ENCODE measurements at regions not wholly inside any gene's neighbourhood (a gene's known extent, or its start where the extent isn't known, plus 50 kb on each side); places are given as distances from the start of the nearest gene placed in this dataset.

DNA sequence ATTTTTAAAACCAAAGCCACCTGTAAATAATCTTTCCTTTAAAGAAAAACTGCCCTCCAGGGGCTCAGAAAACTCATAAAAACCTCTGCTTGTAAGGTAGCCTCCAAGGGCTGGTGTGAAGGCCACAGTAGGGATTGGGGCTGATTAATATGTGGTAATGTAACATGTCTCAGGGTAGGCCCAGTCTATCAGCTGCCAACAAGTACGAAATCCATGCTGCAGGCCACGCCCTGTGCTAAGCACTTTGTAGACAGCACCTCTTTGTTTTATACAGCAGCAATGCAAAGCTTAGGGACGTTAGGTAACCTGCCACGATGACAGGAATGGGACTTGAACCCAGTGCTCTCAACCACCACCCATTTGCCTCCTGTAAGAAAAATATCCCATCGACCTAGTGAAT is 65.6 kb upstream of the PRICKLE2 start:
- ChIA-PET CTCF (no interaction called here), POLR2A (ENCODE audit: low non-redundant PET) (no interaction called here)
- no peaks in the 10 kb centered on the region for H3K9me3 ChIP-seq (ENCODE audit: low read depth, low read length, poor library complexity, severe bottlenecking)
- no peaks in the 10 kb centered on the region for H3K27me3 ChIP-seq (replicated peaks; ENCODE audit: insufficient read depth, low read depth, low read length, poor library complexity)
- no peak for DNase-seq (ENCODE audit: low spot score)
- BruUV-seq (replicated peaks): no TSS peak
- intact Hi-C loops (cut with micrococcal nuclease; ENCODE audit: unreplicated experiment): no loop called here
- no peaks in the 10 kb centered on the region for H3K36me3 ChIP-seq (ENCODE audit: insufficient read depth, low read length, poor library complexity, severe bottlenecking)
- H3K27ac ChIP-seq (ENCODE audit: low read depth, low read length, poor library complexity, severe bottlenecking): no peak overlapping the region
- TF ChIP-seq CTCF (conservative IDR thresholded peaks at IDR 0.05; ENCODE audit: low read depth, low read length): no peak
- no peak for TF ChIP-seq EZH2 (IDR thresholded peaks at IDR 0.05; ENCODE audit: borderline replicate concordance, low read depth, low read length, poor library complexity, severe bottlenecking)
- H3K4me3 ChIP-seq (ENCODE audit: low read depth, low read length, poor library complexity, severe bottlenecking): no peak overlapping the region
- no peaks in the 10 kb centered on the region for H3K4me1 ChIP-seq (ENCODE audit: insufficient read depth, low read length, poor library complexity, severe bottlenecking)

GRCh38 chr3:64290161-64290560 is 64.9 kb upstream of the PRICKLE2 start:
- ChIA-PET CTCF (no interaction called here), POLR2A (ENCODE audit: low non-redundant PET) (no interaction called here)
- intact Hi-C loops (cut with micrococcal nuclease; ENCODE audit: unreplicated experiment): no loop called here

DNA sequence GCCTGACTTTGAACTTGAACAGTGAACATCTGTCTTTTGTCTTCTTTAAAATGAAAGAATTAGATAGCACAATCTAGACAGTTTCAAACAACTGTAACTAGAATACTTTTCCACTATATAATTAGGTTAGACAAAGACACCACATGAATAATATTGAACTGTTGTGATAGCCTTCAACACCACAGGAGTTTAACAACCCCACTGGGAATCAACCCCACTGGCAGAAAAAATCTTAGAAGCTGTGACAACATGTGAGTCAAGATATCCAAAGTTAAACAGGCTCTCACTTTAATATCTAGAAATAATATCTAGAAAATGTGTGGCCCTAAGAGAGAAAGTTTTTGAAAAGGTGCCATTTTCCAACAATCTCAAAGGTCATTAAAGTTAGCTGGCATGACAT is 64.4 kb upstream of the PRICKLE2 start:
- H3K9me3 ChIP-seq (ENCODE audit: low read depth, low read length, poor library complexity, severe bottlenecking): no peaks in the 10 kb centered on the region
- H3K4me3 ChIP-seq (ENCODE audit: low read depth, low read length, poor library complexity, severe bottlenecking): no peak overlapping the region
- CTCF ChIA-PET: no interaction called here
- H3K36me3 ChIP-seq (ENCODE audit: insufficient read depth, low read length, poor library complexity, severe bottlenecking): no peaks in the 10 kb centered on the region
- POLR2A ChIA-PET (ENCODE audit: low non-redundant PET): no interaction called here
- no peaks in the 10 kb centered on the region for H3K4me1 ChIP-seq (ENCODE audit: insufficient read depth, low read length, poor library complexity, severe bottlenecking)
- H3K27ac ChIP-seq (ENCODE audit: low read depth, low read length, poor library complexity, severe bottlenecking): no peak overlapping the region
- no peak for DNase-seq (ENCODE audit: low spot score)
- no TSS peak for BruUV-seq (replicated peaks)
- TF ChIP-seq EZH2 (IDR thresholded peaks at IDR 0.05; ENCODE audit: borderline replicate concordance, low read depth, low read length, poor library complexity, severe bottlenecking) (no peak), CTCF (conservative IDR thresholded peaks at IDR 0.05; ENCODE audit: low read depth, low read length) (no peak)
- intact Hi-C loops (cut with micrococcal nuclease; ENCODE audit: unreplicated experiment): no loop called here
- H3K27me3 ChIP-seq (replicated peaks; ENCODE audit: insufficient read depth, low read depth, low read length, poor library complexity): no peaks in the 10 kb centered on the region

More at GRCh38 chr3:64290161-64290560, 64.9 kb upstream of the PRICKLE2 start:
- no peak overlapping the region for H3K27ac ChIP-seq (ENCODE audit: low read depth, low read length, poor library complexity, severe bottlenecking)
- H3K36me3 ChIP-seq (ENCODE audit: insufficient read depth, low read length, poor library complexity, severe bottlenecking): no peaks in the 10 kb centered on the region
- H3K4me1 ChIP-seq (ENCODE audit: insufficient read depth, low read length, poor library complexity, severe bottlenecking): no peaks in the 10 kb centered on the region
- no peak overlapping the region for H3K4me3 ChIP-seq (ENCODE audit: low read depth, low read length, poor library complexity, severe bottlenecking)
- BruUV-seq (replicated peaks): no TSS peak
- no peak for DNase-seq (ENCODE audit: low spot score)
- H3K27me3 ChIP-seq (replicated peaks; ENCODE audit: insufficient read depth, low read depth, low read length, poor library complexity): no peaks in the 10 kb centered on the region
- H3K9me3 ChIP-seq (ENCODE audit: low read depth, low read length, poor library complexity, severe bottlenecking): no peaks in the 10 kb centered on the region
- TF ChIP-seq EZH2 (IDR thresholded peaks at IDR 0.05; ENCODE audit: borderline replicate concordance, low read depth, low read length, poor library complexity, severe bottlenecking) (no peak), CTCF (conservative IDR thresholded peaks at IDR 0.05; ENCODE audit: low read depth, low read length) (no peak)

Data from A673 (cell line).